ENCODE measurements at regions not wholly inside any gene's neighbourhood (a gene's known extent, or its start where the extent isn't known, plus 50 kb on each side); places are given as distances from the start of the nearest gene placed in this dataset.

DNA sequence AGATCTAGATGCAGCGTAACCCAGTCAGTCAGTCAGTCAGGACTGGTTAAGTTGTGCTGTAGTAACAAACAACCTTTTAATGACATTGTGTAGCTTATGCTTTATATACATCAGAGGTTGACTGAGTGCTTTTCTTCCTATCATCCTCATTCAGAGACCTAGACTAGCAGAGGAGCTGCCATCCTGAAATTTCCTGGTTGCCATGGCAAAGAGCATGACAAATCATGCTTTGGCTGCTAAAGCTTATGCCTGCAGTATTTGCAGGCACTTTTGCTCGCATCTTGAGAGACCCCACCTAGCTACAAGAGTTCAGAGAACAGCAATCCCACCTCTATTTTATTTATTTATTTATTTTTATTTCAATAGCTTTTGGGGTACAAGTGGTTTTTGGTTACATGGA, 244.0 kb downstream of the BTBD3 start:
- no peak for TF ChIP-seq KDM4B (IDR thresholded peaks at IDR 0.05; ENCODE audit: borderline replicate concordance in 2 of 2, low read depth in 1 of 2)
- TF ChIP-seq POLR2AphosphoS5 (IDR thresholded peaks at IDR 0.05; ENCODE audit: control insufficient read depth, insufficient read depth, low read depth, low read length) = no peak
- TF ChIP-seq, protein P1, sequence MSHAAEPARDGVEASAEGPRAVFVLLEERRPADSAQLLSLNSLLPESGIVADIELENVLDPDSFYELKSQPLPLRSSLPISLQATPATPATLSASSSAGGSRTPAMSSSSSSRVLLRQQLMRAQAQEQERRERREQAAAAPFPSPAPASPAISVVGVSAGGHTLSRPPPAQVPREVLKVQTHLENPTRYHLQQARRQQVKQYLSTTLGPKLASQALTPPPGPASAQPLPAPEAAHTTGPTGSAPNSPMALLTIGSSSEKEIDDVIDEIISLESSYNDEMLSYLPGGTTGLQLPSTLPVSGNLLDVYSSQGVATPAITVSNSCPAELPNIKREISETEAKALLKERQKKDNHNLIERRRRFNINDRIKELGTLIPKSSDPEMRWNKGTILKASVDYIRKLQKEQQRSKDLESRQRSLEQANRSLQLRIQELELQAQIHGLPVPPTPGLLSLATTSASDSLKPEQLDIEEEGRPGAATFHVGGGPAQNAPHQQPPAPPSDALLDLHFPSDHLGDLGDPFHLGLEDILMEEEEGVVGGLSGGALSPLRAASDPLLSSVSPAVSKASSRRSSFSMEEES (CRISPR knock-in tag; IDR thresholded peaks at IDR 0.05) = no peak
- TF ChIP-seq MCM7 (IDR thresholded peaks at IDR 0.05) = no peak
- TF ChIP-seq, protein P2, sequence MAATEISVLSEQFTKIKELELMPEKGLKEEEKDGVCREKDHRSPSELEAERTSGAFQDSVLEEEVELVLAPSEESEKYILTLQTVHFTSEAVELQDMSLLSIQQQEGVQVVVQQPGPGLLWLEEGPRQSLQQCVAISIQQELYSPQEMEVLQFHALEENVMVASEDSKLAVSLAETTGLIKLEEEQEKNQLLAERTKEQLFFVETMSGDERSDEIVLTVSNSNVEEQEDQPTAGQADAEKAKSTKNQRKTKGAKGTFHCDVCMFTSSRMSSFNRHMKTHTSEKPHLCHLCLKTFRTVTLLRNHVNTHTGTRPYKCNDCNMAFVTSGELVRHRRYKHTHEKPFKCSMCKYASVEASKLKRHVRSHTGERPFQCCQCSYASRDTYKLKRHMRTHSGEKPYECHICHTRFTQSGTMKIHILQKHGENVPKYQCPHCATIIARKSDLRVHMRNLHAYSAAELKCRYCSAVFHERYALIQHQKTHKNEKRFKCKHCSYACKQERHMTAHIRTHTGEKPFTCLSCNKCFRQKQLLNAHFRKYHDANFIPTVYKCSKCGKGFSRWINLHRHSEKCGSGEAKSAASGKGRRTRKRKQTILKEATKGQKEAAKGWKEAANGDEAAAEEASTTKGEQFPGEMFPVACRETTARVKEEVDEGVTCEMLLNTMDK (IDR thresholded peaks at IDR 0.05; ENCODE audit: borderline replicate concordance, insufficient read depth, low read depth, low read length, poor library complexity, severe bottlenecking) = no peak
- no peak for TF ChIP-seq RAD21 (CRISPR knock-in tag; conservative IDR thresholded peaks at IDR 0.05 in 1 of 2, IDR thresholded peaks at IDR 0.05 in 1 of 2)
- no peak for TF ChIP-seq TRIM28 (IDR thresholded peaks at IDR 0.05)
- TF ChIP-seq, protein P3, sequence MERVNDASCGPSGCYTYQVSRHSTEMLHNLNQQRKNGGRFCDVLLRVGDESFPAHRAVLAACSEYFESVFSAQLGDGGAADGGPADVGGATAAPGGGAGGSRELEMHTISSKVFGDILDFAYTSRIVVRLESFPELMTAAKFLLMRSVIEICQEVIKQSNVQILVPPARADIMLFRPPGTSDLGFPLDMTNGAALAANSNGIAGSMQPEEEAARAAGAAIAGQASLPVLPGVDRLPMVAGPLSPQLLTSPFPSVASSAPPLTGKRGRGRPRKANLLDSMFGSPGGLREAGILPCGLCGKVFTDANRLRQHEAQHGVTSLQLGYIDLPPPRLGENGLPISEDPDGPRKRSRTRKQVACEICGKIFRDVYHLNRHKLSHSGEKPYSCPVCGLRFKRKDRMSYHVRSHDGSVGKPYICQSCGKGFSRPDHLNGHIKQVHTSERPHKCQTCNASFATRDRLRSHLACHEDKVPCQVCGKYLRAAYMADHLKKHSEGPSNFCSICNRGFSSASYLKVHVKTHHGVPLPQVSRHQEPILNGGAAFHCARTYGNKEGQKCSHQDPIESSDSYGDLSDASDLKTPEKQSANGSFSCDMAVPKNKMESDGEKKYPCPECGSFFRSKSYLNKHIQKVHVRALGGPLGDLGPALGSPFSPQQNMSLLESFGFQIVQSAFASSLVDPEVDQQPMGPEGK (CRISPR knock-in tag; IDR thresholded peaks at IDR 0.05; ENCODE audit: borderline replicate concordance) = no peak
- TF ChIP-seq ZNF174 (CRISPR knock-in tag; IDR thresholded peaks at IDR 0.05) = no peak
- no peak for TF ChIP-seq ZZZ3 (IDR thresholded peaks at IDR 0.05)
- TF ChIP-seq, protein P4, sequence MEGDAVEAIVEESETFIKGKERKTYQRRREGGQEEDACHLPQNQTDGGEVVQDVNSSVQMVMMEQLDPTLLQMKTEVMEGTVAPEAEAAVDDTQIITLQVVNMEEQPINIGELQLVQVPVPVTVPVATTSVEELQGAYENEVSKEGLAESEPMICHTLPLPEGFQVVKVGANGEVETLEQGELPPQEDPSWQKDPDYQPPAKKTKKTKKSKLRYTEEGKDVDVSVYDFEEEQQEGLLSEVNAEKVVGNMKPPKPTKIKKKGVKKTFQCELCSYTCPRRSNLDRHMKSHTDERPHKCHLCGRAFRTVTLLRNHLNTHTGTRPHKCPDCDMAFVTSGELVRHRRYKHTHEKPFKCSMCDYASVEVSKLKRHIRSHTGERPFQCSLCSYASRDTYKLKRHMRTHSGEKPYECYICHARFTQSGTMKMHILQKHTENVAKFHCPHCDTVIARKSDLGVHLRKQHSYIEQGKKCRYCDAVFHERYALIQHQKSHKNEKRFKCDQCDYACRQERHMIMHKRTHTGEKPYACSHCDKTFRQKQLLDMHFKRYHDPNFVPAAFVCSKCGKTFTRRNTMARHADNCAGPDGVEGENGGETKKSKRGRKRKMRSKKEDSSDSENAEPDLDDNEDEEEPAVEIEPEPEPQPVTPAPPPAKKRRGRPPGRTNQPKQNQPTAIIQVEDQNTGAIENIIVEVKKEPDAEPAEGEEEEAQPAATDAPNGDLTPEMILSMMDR (IDR thresholded peaks at IDR 0.05 in 2 of 3, conservative IDR thresholded peaks at IDR 0.05 in 1 of 3; ENCODE audit: insufficient read depth in 2 of 3, low read depth in 1 of 3, low read length in 3 of 3) = no peak
- TF ChIP-seq, protein P5, sequence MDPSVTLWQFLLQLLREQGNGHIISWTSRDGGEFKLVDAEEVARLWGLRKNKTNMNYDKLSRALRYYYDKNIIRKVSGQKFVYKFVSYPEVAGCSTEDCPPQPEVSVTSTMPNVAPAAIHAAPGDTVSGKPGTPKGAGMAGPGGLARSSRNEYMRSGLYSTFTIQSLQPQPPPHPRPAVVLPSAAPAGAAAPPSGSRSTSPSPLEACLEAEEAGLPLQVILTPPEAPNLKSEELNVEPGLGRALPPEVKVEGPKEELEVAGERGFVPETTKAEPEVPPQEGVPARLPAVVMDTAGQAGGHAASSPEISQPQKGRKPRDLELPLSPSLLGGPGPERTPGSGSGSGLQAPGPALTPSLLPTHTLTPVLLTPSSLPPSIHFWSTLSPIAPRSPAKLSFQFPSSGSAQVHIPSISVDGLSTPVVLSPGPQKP (CRISPR knock-in tag; IDR thresholded peaks at IDR 0.05) = no peak
- no peak for TF ChIP-seq POLR2A (conservative IDR thresholded peaks at IDR 0.05)
- no peak for TF ChIP-seq HMG20B (CRISPR knock-in tag; IDR thresholded peaks at IDR 0.05)
